ENCODE measurements at regions not wholly inside any gene's neighbourhood (a gene's known extent, or its start where the extent isn't known, plus 50 kb on each side); places are given as distances from the start of the nearest gene placed in this dataset.

GRCh38 chr2:126220331-126220730 lies 435.6 kb upstream of the GYPC start:
- no peaks in the 10 kb centered on the region for H3K36me3 Mint-ChIP-seq (ENCODE audit: low read depth)
- H3K9ac ChIP-seq (ENCODE audit: extremely low read depth, low read length, poor library complexity, severe bottlenecking): no peak overlapping the region
- no peak for TF ChIP-seq CTCF (conservative IDR thresholded peaks at IDR 0.05)

GRCh38 chr2:126221506-126221905 lies 434.5 kb upstream of the GYPC start:
- no peak overlapping the region for H3K9ac ChIP-seq (ENCODE audit: extremely low read depth, low read length, poor library complexity, severe bottlenecking)
- Mint-ChIP-seq H3K36me3 (ENCODE audit: low read depth) (no peaks in the 10 kb centered on the region), H3K27ac (no peak overlapping the region), H3K27me3 (ENCODE audit: insufficient read depth) (no peaks in the 10 kb centered on the region), H3K4me1 (no peaks in the 10 kb centered on the region), H3K9me3 (peaks cover 9% of the 10 kb centered on the region), H3K4me3 (no peak overlapping the region)
- no peaks in the 10 kb centered on the region for H3K27me3 ChIP-seq (ENCODE audit: control insufficient read depth, insufficient read depth, low read length, poor library complexity, severe bottlenecking)
- H3K9me3 ChIP-seq (ENCODE audit: control insufficient read depth, low read length): peaks cover 6% of the 10 kb centered on the region
- WGBS, 2 experiments (ENCODE audit: insufficient coverage in 1 of 2, insufficient read length in 1 of 2): 88 to 90% methylated on average over 1 of the region's 1 CpG
- no peak overlapping the region for H3K4me3 ChIP-seq (ENCODE audit: low read length)
- H3K36me3 ChIP-seq (ENCODE audit: control insufficient read depth, insufficient read depth, low read length): no peaks in the 10 kb centered on the region
- no peak for DNase-seq
- H3K27ac ChIP-seq (ENCODE audit: low read depth, low read length): no peak overlapping the region
- no peak for TF ChIP-seq CTCF (conservative IDR thresholded peaks at IDR 0.05)
- no peaks in the 10 kb centered on the region for H3K4me1 ChIP-seq (ENCODE audit: control insufficient read depth, insufficient read depth, low read length)

More at GRCh38 chr2:126220331-126220730, 435.6 kb upstream of the GYPC start:
- 77 to 98% methylated on average over 3 to 6 of the region's 6 CpGs for WGBS, 2 experiments (ENCODE audit: insufficient coverage in 1 of 2, insufficient read length in 1 of 2)
- Histone ChIP-seq H3K9me3 (ENCODE audit: control insufficient read depth, low read length) (peaks cover 6% of the 10 kb centered on the region), H3K4me1 (ENCODE audit: control insufficient read depth, insufficient read depth, low read length) (no peaks in the 10 kb centered on the region), H3K27me3 (ENCODE audit: control insufficient read depth, insufficient read depth, low read length, poor library complexity, severe bottlenecking) (no peaks in the 10 kb centered on the region), H3K27ac (ENCODE audit: low read depth, low read length) (no peak overlapping the region), H3K36me3 (ENCODE audit: control insufficient read depth, insufficient read depth, low read length) (no peaks in the 10 kb centered on the region), H3K4me3 (ENCODE audit: low read length) (no peak overlapping the region)
- no peaks in the 10 kb centered on the region for H3K27me3 Mint-ChIP-seq (ENCODE audit: insufficient read depth)
- no peaks in the 10 kb centered on the region for H3K4me1 Mint-ChIP-seq
- peaks cover 9% of the 10 kb centered on the region for H3K9me3 Mint-ChIP-seq
- H3K27ac Mint-ChIP-seq: no peak overlapping the region
- no peak for DNase-seq
- no peak overlapping the region for H3K4me3 Mint-ChIP-seq

- no peak for DNase-seq
- Mint-ChIP-seq H3K27ac (no peak overlapping the region), H3K4me3 (no peak overlapping the region), H3K27me3 (ENCODE audit: insufficient read depth) (no peaks in the 10 kb centered on the region), H3K4me1 (no peaks in the 10 kb centered on the region), H3K36me3 (ENCODE audit: low read depth) (no peaks in the 10 kb centered on the region), H3K9me3 (peaks cover 9% of the 10 kb centered on the region)
- Histone ChIP-seq H3K27me3 (ENCODE audit: control insufficient read depth, insufficient read depth, low read length, poor library complexity, severe bottlenecking) (no peaks in the 10 kb centered on the region), H3K4me3 (ENCODE audit: low read length) (no peak overlapping the region), H3K9me3 (ENCODE audit: control insufficient read depth, low read length) (peaks cover 6% of the 10 kb centered on the region), H3K4me1 (ENCODE audit: control insufficient read depth, insufficient read depth, low read length) (no peaks in the 10 kb centered on the region), H3K9ac (ENCODE audit: extremely low read depth, low read length, poor library complexity, severe bottlenecking) (no peak overlapping the region), H3K36me3 (ENCODE audit: control insufficient read depth, insufficient read depth, low read length) (no peaks in the 10 kb centered on the region), H3K27ac (ENCODE audit: low read depth, low read length) (no peak overlapping the region)
- no peak for TF ChIP-seq CTCF (conservative IDR thresholded peaks at IDR 0.05)
- 87% methylated on average over 2 of the region's 2 CpGs; no CpG with 5 or more reads in 1 of the 2 experiments for WGBS, 2 experiments (ENCODE audit: insufficient coverage in 1 of 2, insufficient read length in 1 of 2)
Observed at GRCh38 chr2:126222278-126222677, 433.7 kb upstream of the GYPC start.
